SK-N-SH treated with all-trans-retinoic acid at 6 μM for 48 hours (cell line): ENCODE measurements at regions not wholly inside any gene's neighbourhood (a gene's known extent, or its start where the extent isn't known, plus 50 kb on each side); places are given as distances from the start of the nearest gene placed in this dataset.

Experiments used
- ARNTL ChIP-seq: fragments of 450-650 bp; formaldehyde crosslinking; IDR thresholded peaks from 2 replicates; pipeline ENCODE4 v1.5.0; 2020; ENCODE audit warnings: low read depth, mild to moderate bottlenecking, moderate library complexity, borderline replicate concordance
- TCF4 ChIP-seq: fragments of 250-450 bp; sonication (Bioruptor Pico); IDR thresholded peaks from 2 replicates; pipeline ENCODE4 v1.8.0; 2021; ENCODE audit warnings: mild to moderate bottlenecking, moderate library complexity, borderline replicate concordance
- ZC3H10 ChIP-seq: fragments of 250-450 bp; sonication (Bioruptor Pico); IDR thresholded peaks from 2 replicates; pipeline ENCODE4 v1.5.1; 2021; ENCODE audit warnings: mild to moderate bottlenecking, moderate library complexity
- TF ChIP-seq, protein P1 (sequence below): fragments of 250-450 bp; sonication (Bioruptor Pico); IDR thresholded peaks from 2 replicates; pipeline ENCODE4 v1.5.1; 2021; ENCODE audit warnings: mild to moderate bottlenecking, moderate library complexity

DNA sequence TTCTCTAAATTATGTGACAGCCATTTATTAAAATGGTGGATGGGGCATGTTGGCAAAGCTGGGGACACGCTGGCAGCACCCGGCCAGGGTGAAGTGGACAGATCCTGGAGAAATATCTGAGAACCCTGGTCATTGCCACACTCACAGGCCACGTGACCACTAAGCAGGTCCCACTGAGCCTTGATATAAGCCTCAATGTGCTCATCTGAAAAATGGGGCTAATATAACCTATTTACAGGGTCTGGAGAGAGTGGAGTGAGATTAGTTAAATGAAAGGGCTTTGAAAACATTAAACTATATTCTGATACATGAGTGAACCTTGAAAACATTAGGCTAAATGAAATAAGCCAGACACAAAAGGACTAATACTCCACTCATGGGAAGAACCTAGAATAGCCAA is 108.9 kb downstream of the RBFOX3 start:
- TF ChIP-seq, protein P1, sequence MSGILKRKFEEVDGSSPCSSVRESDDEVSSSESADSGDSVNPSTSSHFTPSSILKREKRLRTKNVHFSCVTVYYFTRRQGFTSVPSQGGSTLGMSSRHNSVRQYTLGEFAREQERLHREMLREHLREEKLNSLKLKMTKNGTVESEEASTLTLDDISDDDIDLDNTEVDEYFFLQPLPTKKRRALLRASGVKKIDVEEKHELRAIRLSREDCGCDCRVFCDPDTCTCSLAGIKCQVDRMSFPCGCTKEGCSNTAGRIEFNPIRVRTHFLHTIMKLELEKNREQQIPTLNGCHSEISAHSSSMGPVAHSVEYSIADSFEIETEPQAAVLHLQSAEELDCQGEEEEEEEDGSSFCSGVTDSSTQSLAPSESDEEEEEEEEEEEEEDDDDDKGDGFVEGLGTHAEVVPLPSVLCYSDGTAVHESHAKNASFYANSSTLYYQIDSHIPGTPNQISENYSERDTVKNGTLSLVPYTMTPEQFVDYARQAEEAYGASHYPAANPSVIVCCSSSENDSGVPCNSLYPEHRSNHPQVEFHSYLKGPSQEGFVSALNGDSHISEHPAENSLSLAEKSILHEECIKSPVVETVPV (CRISPR knock-in tag), result no peak
- TF ChIP-seq TCF4 (CRISPR knock-in tag) (no peak), ZC3H10 (CRISPR knock-in tag) (no peak), ARNTL (CRISPR knock-in tag) (no peak)
